Endothelial cell of umbilical vein (primary cell): ENCODE measurements at regions not wholly inside any gene's neighbourhood (a gene's known extent, or its start where the extent isn't known, plus 50 kb on each side); places are given as distances from the start of the nearest gene placed in this dataset.

Experiments used
- BruUV-seq: library from RNA; stranded (reverse); fragments of 400-500 nt; replicated peaks from 2 replicates; lab custom pipeline; 2021; lab: Mats Ljungman, UMichigan
- CTCF ChIA-PET: fragments of 300-600, 350-600 bp; sonication (Branson Sonifier 250); formaldehyde crosslinking; loops from one replicate; lab custom pipeline; 2021; ENCODE audit warnings: antibody characterized with exemption, inconsistent platforms; lab: Charles Lee
- POLR2A ChIA-PET: fragments of 300-600, 350-600 bp; sonication (Branson Sonifier 250); formaldehyde crosslinking; loops from one replicate; lab custom pipeline; 2021; ENCODE audit warnings: antibody characterized with exemption, inconsistent platforms; lab: Charles Lee
- DNase-seq: peaks from one replicate; pipeline ENCODE4 v3.0.0-alpha.2; 2011; ENCODE audit warnings: low read depth, low spot score
- FAIRE-seq: peaks from 2 replicates; lab custom pipeline; 2011; peaks lifted over from hg19 to GRCh38; lab: Jason Lieb, UNC
- H2AFZ ChIP-seq: 2 replicates; pipeline ENCODE4 v1.6.0; 2012; ENCODE audit warnings: low read depth, low read length, control low read depth, inconsistent platforms
- H3K27ac ChIP-seq: 2 replicates; pipeline ENCODE4 v1.5.1; 2011; ENCODE audit warnings: low read depth, mild to moderate bottlenecking, control low read depth, low read length, moderate library complexity; ENCODE audit not compliant: insufficient read depth
- H3K27me3 ChIP-seq, 2 experiments: 2 replicates each; pipeline versions ENCODE4 v1.6.0 to v1.6.1; 2011; ENCODE audit warnings: low read length in 2 of 2, mixed read lengths in 1 of 2; ENCODE audit not compliant: control insufficient read depth in 2 of 2, insufficient read depth in 2 of 2
- H3K36me3 ChIP-seq, 2 experiments: 2 replicates in 1 of 2; 3 replicates in 1 of 2; pipeline ENCODE4 v1.5.1; 2011; ENCODE audit warnings: low read length in 2 of 2, mild to moderate bottlenecking in 1 of 2, moderate library complexity in 1 of 2; ENCODE audit not compliant: control insufficient read depth in 2 of 2, insufficient read depth in 2 of 2; ENCODE audit errors: extremely low read depth in 1 of 2
- H3K4me1 ChIP-seq: 3 replicates; pipeline ENCODE4 v1.5.1; 2011; ENCODE audit warnings: mild to moderate bottlenecking, low read length; ENCODE audit not compliant: control insufficient read depth, insufficient read depth; ENCODE audit errors: extremely low read depth
- H3K4me2 ChIP-seq: 2 replicates; pipeline ENCODE4 v1.6.1; 2011; ENCODE audit warnings: low read length, control low read depth, mixed read lengths; ENCODE audit not compliant: insufficient read depth
- H3K4me3 ChIP-seq, 3 experiments: fragments of 200-600 bp in 1 of 3; sonication (generic), shearing (Covaris generic) in 1 of 3; replicated peaks in 1 of 3; 2 replicates each; pipeline ENCODE4 v1.5.1; 2011 to 2016; ENCODE audit warnings: control low read depth in 3 of 3, low read length in 3 of 3, mild to moderate bottlenecking in 2 of 3, inconsistent platforms in 1 of 3, low read depth in 1 of 3, moderate library complexity in 1 of 3; ENCODE audit not compliant: insufficient read depth in 1 of 3
- H3K79me2 ChIP-seq: 2 replicates; pipeline ENCODE4 v1.6.0; 2012; ENCODE audit warnings: low read length, inconsistent platforms; ENCODE audit not compliant: control insufficient read depth, insufficient read depth
- H3K9ac ChIP-seq: replicated peaks from 2 replicates; pipeline ENCODE3; 2011; ENCODE audit warnings: low read length, control low read depth; ENCODE audit not compliant: insufficient read depth; ENCODE audit errors: extremely low read depth
- H3K9me1 ChIP-seq: replicated peaks from 3 replicates; pipeline ENCODE4 v1.6.0; 2011; ENCODE audit warnings: mild to moderate bottlenecking, low read length; ENCODE audit not compliant: control insufficient read depth, insufficient read depth; ENCODE audit errors: extremely low read depth
- H3K9me3 ChIP-seq: replicated peaks from 2 replicates; pipeline ENCODE4 v1.5.1; 2012; ENCODE audit warnings: low read length, inconsistent platforms; ENCODE audit not compliant: control insufficient read depth, insufficient read depth
- H4K20me1 ChIP-seq: replicated peaks from 2 replicates; pipeline ENCODE3; 2011; ENCODE audit warnings: mild to moderate bottlenecking, low read length; ENCODE audit not compliant: control insufficient read depth, insufficient read depth; ENCODE audit errors: extremely low read depth
- CTCF ChIP-seq, 2 donors: IDR thresholded peaks; 1 replicate in 1 of 2; 2 replicates in 1 of 2; pipeline ENCODE4 v1.5.1; 2011; ENCODE audit warnings: low read length in 2 of 2, mild to moderate bottlenecking in 2 of 2, moderate library complexity in 2 of 2, control low read depth in 1 of 2, inconsistent platforms in 1 of 2, low read depth in 1 of 2; ENCODE audit not compliant: insufficient read depth in 1 of 2; ENCODE audit errors: extremely low read depth in 1 of 2
- EZH2 ChIP-seq: IDR thresholded peaks from 2 replicates; pipeline ENCODE4 v1.6.1; 2012; ENCODE audit warnings: borderline replicate concordance, low read depth, mild to moderate bottlenecking, moderate library complexity, low read length, inconsistent platforms; ENCODE audit not compliant: severe bottlenecking
- FOS ChIP-seq: IDR thresholded peaks from 2 replicates; pipeline ENCODE4 v1.6.1; 2011; ENCODE audit warnings: mild to moderate bottlenecking, low read length, moderate library complexity, borderline replicate concordance; ENCODE audit not compliant: insufficient read depth
- GATA2 ChIP-seq: IDR thresholded peaks from 2 replicates; pipeline ENCODE4 v1.7.0; 2011; ENCODE audit warnings: low read depth, mild to moderate bottlenecking, moderate library complexity, mixed read lengths, low read length; ENCODE audit not compliant: insufficient read length, insufficient read depth
- JUN ChIP-seq: IDR thresholded peaks from 2 replicates; pipeline ENCODE4 v1.6.1; 2011; ENCODE audit warnings: borderline replicate concordance, low read depth; ENCODE audit not compliant: insufficient read length, insufficient read depth
- MAX ChIP-seq: IDR thresholded peaks from 2 replicates; pipeline ENCODE4 v1.6.1; 2011; ENCODE audit not compliant: insufficient read depth, insufficient read length
- MYC ChIP-seq: IDR thresholded peaks from one replicate; pipeline ENCODE4 v1.6.1; 2011; ENCODE audit warnings: mild to moderate bottlenecking, low read depth, low read length
- POLR2A ChIP-seq: IDR thresholded peaks from 2 replicates; pipeline ENCODE4 v1.6.1; 2012; ENCODE audit warnings: low read depth, mild to moderate bottlenecking, control low read depth, low read length
- POLR2AphosphoS5 ChIP-seq: IDR thresholded peaks from 2 replicates; pipeline ENCODE4 v1.6.1; 2012; ENCODE audit warnings: low read depth, mild to moderate bottlenecking, control low read depth, low read length, moderate library complexity; ENCODE audit not compliant: insufficient read depth
- dilution Hi-C: fragments of 300-500 bp; cut with MboI; formaldehyde crosslinking; loops from one replicate; pipeline ENCODE4 v1.15.0; 2019; ENCODE audit warnings: low sequenced_read_pairs; ENCODE audit not compliant: extremely low pct_ligation_motif_present
- intact Hi-C: fragments of 100-400 bp; cut with micrococcal nuclease; formaldehyde crosslinking; loops from one replicate; pipeline ENCODE4 v1.10.0; 2022

GRCh38 chr16:48914070-48914469 lies 304.1 kb upstream of the N4BP1 start:
- Histone ChIP-seq H3K36me3 (no peaks in the 10 kb centered on the region), H3K79me2 (no peaks in the 10 kb centered on the region), H3K27me3 (no peaks in the 10 kb centered on the region), H3K4me2 (no peak overlapping the region), H4K20me1 (no peaks in the 10 kb centered on the region), H2AFZ (no peak overlapping the region), H3K9ac (no peak overlapping the region), H3K27ac (no peak overlapping the region), H3K4me3 (no peak overlapping the region), H3K9me1 (no peaks in the 10 kb centered on the region), H3K9me3 (peaks cover 3% of the 10 kb centered on the region), H3K4me1 (no peaks in the 10 kb centered on the region)
- BruUV-seq, result no TSS peak
- ChIA-PET POLR2A (no interaction called here), CTCF (no interaction called here)
- TF ChIP-seq MAX (no peak), FOS (no peak), JUN (no peak), GATA2 (no peak), EZH2 (no peak), CTCF (IDR thresholded peaks at IDR 0.05; ENCODE audit: extremely low read depth in 1 of 2, insufficient read depth in 1 of 2, low read depth in 1 of 2, low read length in 2 of 2) (no peak), POLR2A (no peak), MYC (no peak), POLR2AphosphoS5 (no peak)
- DNase-seq, result no peak
- FAIRE-seq, result no peak
- intact Hi-C loops, result no loop called here
- dilution Hi-C loops, result no loop called here
